Daoy (cell line): ENCODE measurements at regions not wholly inside any gene's neighbourhood (a gene's known extent, or its start where the extent isn't known, plus 50 kb on each side); places are given as distances from the start of the nearest gene placed in this dataset.
"Not testable (repeated sequence)": the region's sequence is repeated elsewhere in the genome, so short reads cannot be mapped to it uniquely, and the experiment has no call there.

Experiments used
- DNase-seq: peaks from one replicate; pipeline ENCODE4 v3.0.0-alpha.2; 2015; ENCODE audit warnings: low read depth

DNA sequence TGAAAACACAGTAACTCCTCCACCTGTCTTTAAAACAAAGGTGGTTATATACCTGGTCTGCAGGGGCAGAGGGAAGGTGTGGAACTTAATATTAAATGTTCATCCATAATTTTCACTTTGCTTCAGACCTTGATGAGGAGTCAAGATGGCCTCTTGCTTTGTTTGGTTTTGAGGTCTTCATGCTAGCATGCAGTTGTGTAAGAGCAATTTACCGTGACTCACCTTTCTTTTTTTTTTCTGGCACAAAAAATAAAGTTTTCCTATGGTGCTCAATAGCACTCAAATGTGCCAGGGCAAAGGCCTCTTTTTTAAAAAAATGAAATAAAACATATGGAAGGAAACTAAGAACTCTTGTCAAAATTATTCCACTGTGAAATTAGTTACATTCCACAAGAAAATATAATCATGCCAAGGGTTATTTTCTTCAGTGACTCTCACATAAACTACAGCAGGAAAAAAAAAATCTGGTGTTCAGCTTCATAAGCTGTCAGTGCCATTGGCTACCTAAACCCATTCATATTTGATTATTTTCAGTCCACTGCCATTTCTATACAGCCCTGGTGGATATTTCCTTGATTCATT lies 128.2 kb downstream of the SLC7A11 start:
- peak; percentile 7 for DNase-seq

DNA sequence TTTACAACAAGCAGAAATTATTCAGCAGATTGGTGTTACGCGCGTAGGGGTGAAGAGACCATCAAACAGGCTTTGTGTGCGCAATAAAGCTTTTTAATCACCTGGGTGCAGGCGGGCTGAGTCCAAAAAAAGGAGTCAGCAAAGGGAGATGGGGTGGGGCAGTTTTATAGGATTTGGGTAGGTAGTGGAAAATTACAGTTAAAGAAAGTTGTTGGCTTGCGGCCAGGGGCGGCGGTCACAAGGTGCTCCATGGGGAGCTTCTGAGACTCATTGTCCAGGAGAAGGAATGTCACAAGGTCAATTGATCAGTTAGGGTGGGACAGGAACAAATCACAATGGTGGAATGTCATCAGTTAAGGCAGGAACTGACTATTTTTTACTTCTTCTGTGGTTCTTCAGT lies 129.3 kb downstream of the SLC7A11 start:
- DNase-seq, result not testable (repeated sequence)

DNA sequence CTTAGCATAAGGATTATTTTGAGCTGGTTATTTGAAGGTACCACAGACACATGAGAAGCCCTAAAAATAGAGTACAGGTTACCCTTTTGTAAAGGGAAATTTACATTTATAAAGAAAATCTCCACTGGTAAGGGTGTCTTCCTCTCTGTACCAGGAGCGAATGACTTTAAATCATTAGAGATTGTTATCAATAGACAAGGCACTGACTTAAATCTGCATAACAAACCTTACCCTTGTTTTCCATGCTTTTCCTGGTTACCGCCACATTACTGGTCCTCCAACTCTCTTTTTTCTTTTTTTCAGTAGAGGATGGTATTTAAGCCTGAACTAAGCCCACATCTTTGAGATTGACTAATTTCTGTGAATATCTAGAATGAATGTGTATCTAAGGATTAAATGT lies 129.8 kb downstream of the SLC7A11 start:
- no peak for DNase-seq

DNA sequence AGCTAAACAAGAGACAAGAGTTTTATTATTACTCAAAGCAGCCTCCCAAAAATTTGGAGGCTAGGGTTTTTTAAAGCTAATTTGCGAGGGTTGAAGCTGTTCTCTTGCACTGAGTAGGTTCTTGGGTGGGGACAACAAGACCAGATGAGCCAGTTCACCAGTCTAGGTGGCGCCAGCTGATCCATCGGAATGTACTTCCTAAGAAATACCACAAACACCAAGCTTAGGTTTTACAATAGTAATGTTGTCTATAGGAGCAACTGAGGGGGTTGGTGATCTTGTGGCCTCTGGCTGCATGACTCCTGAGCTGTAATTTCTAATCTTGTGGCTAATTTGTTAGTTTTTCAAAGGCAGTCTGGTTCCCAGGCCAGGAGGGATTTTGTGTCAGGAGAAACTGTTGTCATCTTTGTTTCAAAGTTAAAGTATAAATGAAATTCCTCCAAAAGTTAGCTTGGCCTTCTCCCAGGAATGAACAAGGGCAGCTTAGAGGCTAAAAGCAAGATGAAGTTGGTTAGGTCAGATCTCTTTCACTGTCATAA lies 130.6 kb downstream of the SLC7A11 start:
- peak; percentile 32 for DNase-seq

GRCh38 chr4:138110815-138111214 lies 131.3 kb downstream of the SLC7A11 start:
- no peak for DNase-seq

- DNase-seq, result no peak
These were observed 135.1 kb downstream of the SLC7A11 start for GRCh38 chr4:138107023-138107422.

GRCh38 chr4:138105331-138105730 lies 136.8 kb downstream of the SLC7A11 start:
- DNase-seq, result no peak

- DNase-seq, result no peak
These were observed 137.9 kb downstream of the SLC7A11 start for GRCh38 chr4:138104284-138104680.

GRCh38 chr4:138103597-138104283 lies 138.4 kb downstream of the SLC7A11 start:
- DNase-seq, result no peak

- DNase-seq, result no peak
These were observed 142.8 kb downstream of the SLC7A11 start for GRCh38 chr4:138099385-138099784.

DNA sequence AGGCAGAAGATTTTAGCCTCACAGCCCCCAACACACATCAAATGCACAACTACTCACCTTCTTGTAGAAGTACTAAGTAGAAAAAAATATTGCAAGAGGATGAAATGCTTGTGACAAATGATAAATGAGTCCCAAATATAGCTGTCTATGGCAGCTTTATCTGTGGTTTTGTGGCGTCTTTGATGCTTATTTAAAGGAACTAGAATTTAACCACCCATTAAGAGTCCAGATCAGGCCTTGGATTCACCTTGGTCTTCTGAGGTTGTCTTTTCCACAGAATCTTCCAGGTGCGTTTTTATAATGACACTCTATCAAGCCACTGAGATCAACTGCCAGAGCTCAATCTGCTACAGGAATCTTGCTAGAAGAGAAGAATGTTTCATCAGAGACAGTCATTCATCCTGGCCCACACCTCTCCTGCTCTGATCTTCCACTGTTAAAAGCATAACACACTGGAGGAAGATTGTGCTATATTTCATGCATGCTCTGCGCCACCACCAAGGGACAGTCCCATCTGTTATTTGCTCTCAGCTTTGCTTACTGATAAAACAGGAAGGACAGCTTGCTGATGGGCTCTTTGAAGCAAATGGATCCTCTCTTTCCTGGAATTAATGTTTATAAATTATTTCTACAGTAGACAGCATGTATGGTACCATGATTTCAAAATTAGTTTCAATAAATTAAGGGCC lies 144.1 kb downstream of the SLC7A11 start:
- no peak for DNase-seq

DNA sequence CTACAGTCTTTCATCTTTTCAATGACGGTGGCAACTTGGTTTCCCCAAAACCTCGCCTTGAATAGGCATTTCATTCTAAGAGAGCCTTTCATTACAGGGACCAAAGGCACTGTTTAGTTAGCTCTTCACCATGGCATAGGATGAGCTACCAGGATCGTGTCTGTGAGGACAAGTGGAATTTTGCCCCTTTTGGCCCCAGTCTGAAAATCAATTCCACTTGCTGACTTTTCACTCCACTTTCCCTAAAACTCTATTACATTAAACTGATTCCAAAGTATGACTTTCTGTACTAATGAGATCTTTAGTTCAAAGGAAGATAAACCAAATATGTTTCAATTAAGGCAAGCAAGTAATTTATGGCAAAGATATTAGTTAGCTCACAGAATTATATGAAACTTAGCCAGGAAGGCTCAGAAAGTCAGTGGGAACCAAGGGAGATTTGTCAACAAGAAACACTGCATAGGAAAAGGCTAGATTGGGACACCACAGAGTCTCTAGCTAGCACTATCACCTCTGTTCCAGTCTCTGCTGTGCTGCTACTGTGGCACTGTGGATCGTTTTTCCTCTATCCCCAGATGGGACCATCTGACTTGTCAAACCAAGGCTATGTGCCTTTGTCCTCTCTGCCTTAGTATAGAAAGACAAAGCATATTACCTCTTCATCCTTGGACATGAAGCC lies 145.6 kb downstream of the SLC7A11 start:
- DNase-seq, result no peak

DNA sequence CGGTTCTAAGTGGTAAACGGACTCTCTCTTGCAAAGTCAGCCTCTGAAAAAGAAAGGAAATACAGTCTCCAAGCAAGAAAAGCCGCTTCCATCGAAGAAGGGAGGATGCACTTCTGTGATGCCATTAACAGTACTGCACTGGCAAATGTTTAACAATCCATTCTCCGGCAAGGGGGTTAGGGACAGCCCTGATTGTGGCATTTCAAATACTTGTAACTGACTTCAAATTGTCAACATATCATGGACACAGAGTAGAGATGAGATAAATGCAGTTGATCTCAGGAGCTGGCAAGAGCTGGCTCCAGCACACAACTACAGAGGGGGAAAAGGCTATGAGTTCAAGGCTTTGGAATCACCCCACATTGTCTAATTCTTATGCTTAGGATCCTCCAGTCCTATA lies 146.8 kb downstream of the SLC7A11 start:
- DNase-seq, result no peak

DNA sequence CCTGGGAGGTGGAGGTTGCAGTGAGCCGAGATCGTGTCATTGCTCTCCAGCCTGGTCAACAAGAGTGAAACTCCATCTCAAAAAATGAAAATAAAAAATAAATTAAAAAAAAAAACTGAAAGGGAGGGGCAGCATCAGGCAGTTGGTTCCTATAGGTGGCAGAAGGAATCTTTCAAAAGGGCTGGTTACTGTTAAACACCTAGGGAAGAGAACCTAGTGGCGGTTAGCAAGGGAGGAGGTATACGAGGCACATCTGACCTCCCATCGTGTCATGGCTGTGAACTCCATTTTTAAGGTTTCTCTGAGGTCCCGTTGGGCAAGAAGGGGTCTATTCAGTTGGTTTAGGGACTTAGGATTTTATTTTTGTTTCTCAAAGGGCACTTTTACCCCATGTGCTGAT lies 150.1 kb downstream of the SLC7A11 start:
- DNase-seq, result no peak

- DNase-seq, result no peak
These were observed 151.1 kb downstream of the SLC7A11 start for GRCh38 chr4:138090918-138091676.

GRCh38 chr4:138090150-138090917 lies 151.8 kb downstream of the SLC7A11 start:
- DNase-seq, result peak; percentile 42

DNA sequence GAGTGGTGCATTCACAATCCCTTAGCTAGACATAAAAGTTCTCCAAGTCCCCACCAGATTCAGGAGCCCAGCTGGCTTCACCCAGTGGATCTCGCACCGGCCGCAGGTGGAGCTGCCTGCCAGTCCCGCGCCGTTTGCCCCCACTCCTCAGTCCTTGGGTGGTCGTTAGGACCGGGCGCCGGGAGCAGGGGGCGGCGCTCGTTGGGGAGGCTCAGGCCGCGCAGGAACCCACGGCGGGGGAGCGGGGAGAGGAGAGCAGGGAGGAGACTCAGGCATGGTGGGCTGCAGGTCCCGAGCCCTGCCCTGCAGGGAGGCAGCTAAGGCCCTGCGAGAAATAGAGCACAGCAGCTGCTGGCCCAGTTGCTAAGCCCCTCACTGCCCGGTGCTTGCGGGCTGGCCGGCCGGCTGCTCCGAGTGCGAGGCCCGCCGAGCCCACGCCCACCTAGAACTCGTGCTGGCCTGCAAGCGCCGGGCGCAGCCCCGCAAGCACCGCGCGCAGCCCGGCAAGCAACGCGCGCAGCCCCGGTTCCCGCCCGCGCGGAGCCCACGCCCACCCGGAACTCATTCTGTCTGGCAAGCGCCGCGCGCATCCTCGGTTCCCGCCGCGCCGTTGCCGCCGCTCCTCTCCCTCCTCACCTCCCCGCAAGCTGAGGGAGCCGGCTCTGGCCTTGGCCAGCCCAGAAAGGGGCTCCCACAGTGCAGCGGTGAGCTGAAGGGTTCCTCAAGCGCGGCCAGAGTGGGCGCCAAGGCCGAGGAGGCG lies 153.5 kb downstream of the SLC7A11 start:
- DNase-seq, result no peak

- no peak for DNase-seq
These were observed 155.0 kb downstream of the SLC7A11 start for GRCh38 chr4:138087066-138087719.

- DNase-seq, result no peak
These were observed 155.5 kb downstream of the SLC7A11 start for GRCh38 chr4:138086611-138087041.
